HEK293 (cell line): ENCODE measurements at regions not wholly inside any gene's neighbourhood (a gene's known extent, or its start where the extent isn't known, plus 50 kb on each side); places are given as distances from the start of the nearest gene placed in this dataset.

ENCODE experiments used
- CTCF ChIA-PET: fragments of 350-600 bp; formaldehyde crosslinking; extraction: SDS; loops from one replicate; lab custom pipeline; 2021; ENCODE audit warnings: antibody characterized with exemption; lab: Yijun Ruan, JAX
- POLR2A ChIA-PET: fragments of 300-600 bp; formaldehyde crosslinking; extraction: SDS; loops from one replicate; lab custom pipeline; 2020; ENCODE audit warnings: antibody characterized with exemption, inconsistent platforms; lab: Yijun Ruan, JAX
- H3K27ac ChIP-seq: fragments of 200-500 bp; sonication (Bioruptor generic); 2 replicates; pipeline ENCODE4 v1.5.1; 2014; ENCODE audit warnings: low read depth, low read length, control low read depth, inconsistent platforms; ENCODE audit errors: extremely low read depth
- H3K36me3 ChIP-seq, 2 experiments: fragments of 200-500 bp in 1 of 2; sonication (Bioruptor generic) in 1 of 2; 1 replicate in 1 of 2; 2 replicates in 1 of 2; pipeline ENCODE4 v1.5.1; 2014 to 2017; ENCODE audit warnings: inconsistent platforms in 2 of 2, low read length in 2 of 2; ENCODE audit not compliant: control insufficient read depth in 2 of 2, insufficient read depth in 1 of 2
- H3K4me1 ChIP-seq: fragments of 200-500 bp; sonication (Bioruptor generic); 2 replicates; pipeline ENCODE4 v1.5.1; 2014; ENCODE audit warnings: mild to moderate bottlenecking, low read length, inconsistent platforms; ENCODE audit not compliant: control insufficient read depth, insufficient read depth
- H3K4me3 ChIP-seq: 2 replicates; pipeline ENCODE4 v1.5.1; 2011; ENCODE audit warnings: low read depth, mild to moderate bottlenecking, control low read depth, low read length, moderate library complexity
- H3K9me3 ChIP-seq: fragments of 200-500 bp; sonication (Bioruptor generic); 2 replicates; pipeline ENCODE4 v1.5.1; 2014; ENCODE audit warnings: low read depth, low read length, inconsistent platforms; ENCODE audit not compliant: control insufficient read depth, insufficient read depth
- HIC1 ChIP-seq: fragments of 450-650 bp; formaldehyde crosslinking; IDR thresholded peaks from 2 replicates; pipeline ENCODE4 v1.5.1; 2016; ENCODE audit warnings: missing biosample characterization, missing genetic modification characterization
- MZF1 ChIP-seq: fragments of 450-650 bp; formaldehyde crosslinking; IDR thresholded peaks from 2 replicates; pipeline ENCODE4 v1.5.1; 2017; ENCODE audit warnings: missing biosample characterization, missing genetic modification characterization, borderline replicate concordance
- PRDM4 ChIP-seq: fragments of 450-650 bp; formaldehyde crosslinking; IDR thresholded peaks from 2 replicates; pipeline ENCODE4 v1.5.1; 2017; ENCODE audit warnings: missing biosample characterization, missing genetic modification characterization
- REST ChIP-seq: fragments of 450-650 bp; formaldehyde crosslinking; IDR thresholded peaks from 2 replicates; pipeline ENCODE4 v1.5.1; 2016; ENCODE audit warnings: missing biosample characterization, missing genetic modification characterization
- TCF7L2 ChIP-seq: IDR thresholded peaks from 2 replicates; pipeline ENCODE4 v1.6.1; 2011; ENCODE audit warnings: low read depth, mild to moderate bottlenecking, inconsistent platforms, low read length, moderate library complexity, borderline replicate concordance
- YY1 ChIP-seq: fragments of 450-650 bp; formaldehyde crosslinking; IDR thresholded peaks from 2 replicates; pipeline ENCODE4 v1.5.1; 2018; ENCODE audit warnings: missing biosample characterization, missing genetic modification characterization
- YY2 ChIP-seq: fragments of 450-650 bp; formaldehyde crosslinking; IDR thresholded peaks from 2 replicates; pipeline ENCODE4 v1.5.1; 2016; ENCODE audit warnings: missing biosample characterization, missing genetic modification characterization
- ZBTB1 ChIP-seq: fragments of 450-650 bp; formaldehyde crosslinking; IDR thresholded peaks from 2 replicates; pipeline ENCODE4 v1.5.1; 2016; ENCODE audit warnings: missing biosample characterization, missing genetic modification characterization
- ZBTB20 ChIP-seq: fragments of 450-650 bp; formaldehyde crosslinking; IDR thresholded peaks from 2 replicates; pipeline ENCODE4 v1.5.1; 2016; ENCODE audit warnings: missing biosample characterization, missing genetic modification characterization
- ZEB2 ChIP-seq: fragments of 450-650 bp; formaldehyde crosslinking; IDR thresholded peaks from 2 replicates; pipeline ENCODE4 v1.5.1; 2016; ENCODE audit warnings: missing biosample characterization, missing genetic modification characterization
- ZNF366 ChIP-seq: fragments of 450-650 bp; formaldehyde crosslinking; conservative IDR thresholded peaks from 2 replicates; pipeline ENCODE4 v1.5.1; 2016; ENCODE audit warnings: missing biosample characterization, missing genetic modification characterization
- ZNF391 ChIP-seq: fragments of 450-650 bp; formaldehyde crosslinking; IDR thresholded peaks from 2 replicates; pipeline ENCODE4 v1.5.1; 2016; ENCODE audit warnings: low read depth, missing biosample characterization, missing genetic modification characterization, borderline replicate concordance
- ZNF555 ChIP-seq: fragments of 450-650 bp; formaldehyde crosslinking; conservative IDR thresholded peaks from 2 replicates; pipeline ENCODE4 v1.5.1; 2017; ENCODE audit warnings: missing biosample characterization, mild to moderate bottlenecking, missing genetic modification characterization, inconsistent platforms
- ZNF76 ChIP-seq: fragments of 450-650 bp; formaldehyde crosslinking; IDR thresholded peaks from 2 replicates; pipeline ENCODE4; 2016; ENCODE audit warnings: low read depth, missing biosample characterization, missing genetic modification characterization, borderline replicate concordance
- TF ChIP-seq, protein P1 (sequence below): fragments of 450-650 bp; formaldehyde crosslinking; IDR thresholded peaks from 2 replicates; pipeline ENCODE4 v1.5.1; 2016; ENCODE audit warnings: missing biosample characterization, missing genetic modification characterization, borderline replicate concordance

GRCh38 chr12:88720785-88721650 is 140.7 kb upstream of the KITLG start (continued):
- no peak for TF ChIP-seq REST (tag by site-specific recombination)
- TF ChIP-seq, protein P1, sequence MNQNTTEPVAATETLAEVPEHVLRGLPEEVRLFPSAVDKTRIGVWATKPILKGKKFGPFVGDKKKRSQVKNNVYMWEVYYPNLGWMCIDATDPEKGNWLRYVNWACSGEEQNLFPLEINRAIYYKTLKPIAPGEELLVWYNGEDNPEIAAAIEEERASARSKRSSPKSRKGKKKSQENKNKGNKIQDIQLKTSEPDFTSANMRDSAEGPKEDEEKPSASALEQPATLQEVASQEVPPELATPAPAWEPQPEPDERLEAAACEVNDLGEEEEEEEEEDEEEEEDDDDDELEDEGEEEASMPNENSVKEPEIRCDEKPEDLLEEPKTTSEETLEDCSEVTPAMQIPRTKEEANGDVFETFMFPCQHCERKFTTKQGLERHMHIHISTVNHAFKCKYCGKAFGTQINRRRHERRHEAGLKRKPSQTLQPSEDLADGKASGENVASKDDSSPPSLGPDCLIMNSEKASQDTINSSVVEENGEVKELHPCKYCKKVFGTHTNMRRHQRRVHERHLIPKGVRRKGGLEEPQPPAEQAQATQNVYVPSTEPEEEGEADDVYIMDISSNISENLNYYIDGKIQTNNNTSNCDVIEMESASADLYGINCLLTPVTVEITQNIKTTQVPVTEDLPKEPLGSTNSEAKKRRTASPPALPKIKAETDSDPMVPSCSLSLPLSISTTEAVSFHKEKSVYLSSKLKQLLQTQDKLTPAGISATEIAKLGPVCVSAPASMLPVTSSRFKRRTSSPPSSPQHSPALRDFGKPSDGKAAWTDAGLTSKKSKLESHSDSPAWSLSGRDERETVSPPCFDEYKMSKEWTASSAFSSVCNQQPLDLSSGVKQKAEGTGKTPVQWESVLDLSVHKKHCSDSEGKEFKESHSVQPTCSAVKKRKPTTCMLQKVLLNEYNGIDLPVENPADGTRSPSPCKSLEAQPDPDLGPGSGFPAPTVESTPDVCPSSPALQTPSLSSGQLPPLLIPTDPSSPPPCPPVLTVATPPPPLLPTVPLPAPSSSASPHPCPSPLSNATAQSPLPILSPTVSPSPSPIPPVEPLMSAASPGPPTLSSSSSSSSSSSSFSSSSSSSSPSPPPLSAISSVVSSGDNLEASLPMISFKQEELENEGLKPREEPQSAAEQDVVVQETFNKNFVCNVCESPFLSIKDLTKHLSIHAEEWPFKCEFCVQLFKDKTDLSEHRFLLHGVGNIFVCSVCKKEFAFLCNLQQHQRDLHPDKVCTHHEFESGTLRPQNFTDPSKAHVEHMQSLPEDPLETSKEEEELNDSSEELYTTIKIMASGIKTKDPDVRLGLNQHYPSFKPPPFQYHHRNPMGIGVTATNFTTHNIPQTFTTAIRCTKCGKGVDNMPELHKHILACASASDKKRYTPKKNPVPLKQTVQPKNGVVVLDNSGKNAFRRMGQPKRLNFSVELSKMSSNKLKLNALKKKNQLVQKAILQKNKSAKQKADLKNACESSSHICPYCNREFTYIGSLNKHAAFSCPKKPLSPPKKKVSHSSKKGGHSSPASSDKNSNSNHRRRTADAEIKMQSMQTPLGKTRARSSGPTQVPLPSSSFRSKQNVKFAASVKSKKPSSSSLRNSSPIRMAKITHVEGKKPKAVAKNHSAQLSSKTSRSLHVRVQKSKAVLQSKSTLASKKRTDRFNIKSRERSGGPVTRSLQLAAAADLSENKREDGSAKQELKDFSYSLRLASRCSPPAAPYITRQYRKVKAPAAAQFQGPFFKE (tag by site-specific recombination), result no peak
- TF ChIP-seq ZNF76 (tag by site-specific recombination), result no peak
- TF ChIP-seq HIC1 (tag by site-specific recombination), result no peak
- no peak for TF ChIP-seq YY1 (tag by site-specific recombination)
- no peak for TF ChIP-seq ZNF391 (tag by site-specific recombination)
- TF ChIP-seq MZF1 (tag by site-specific recombination), result no peak
- TF ChIP-seq, all 188 proteins: peak for 0

DNA sequence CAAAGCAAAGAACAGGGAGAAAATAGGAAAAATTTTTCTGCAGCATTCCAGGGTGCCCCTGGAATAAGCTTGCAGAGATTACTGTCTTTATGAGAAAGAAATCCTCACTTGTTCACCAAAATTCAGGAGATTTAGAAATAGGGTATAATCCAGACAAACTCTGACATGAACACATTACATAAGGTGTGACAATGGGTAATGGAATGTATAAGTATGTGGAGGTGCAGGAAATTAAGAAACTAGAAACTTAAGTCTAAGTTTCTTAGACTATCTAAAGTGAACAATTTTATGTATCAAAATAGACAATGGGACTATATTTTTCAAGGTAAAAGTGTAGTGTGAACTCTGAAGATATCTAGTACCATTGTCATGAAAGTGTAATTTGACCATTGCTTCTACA is 140.0 kb upstream of the KITLG start:
- CTCF ChIA-PET, result no interaction called here
- POLR2A ChIA-PET, result no interaction called here
- no peaks in the 10 kb centered on the region for H3K9me3 ChIP-seq

More for the DNA sequence above, 140.0 kb upstream of the KITLG start:
- no peak overlapping the region for H3K27ac ChIP-seq
- H3K36me3 ChIP-seq, result no peaks in the 10 kb centered on the region; a peak in 1 of 3 replicates
- no peaks in the 10 kb centered on the region for H3K4me1 ChIP-seq
- no peak for TF ChIP-seq ZEB2
- TF ChIP-seq TCF7L2, result no peak
- TF ChIP-seq ZBTB1 (tag by site-specific recombination), result no peak
- no peak for TF ChIP-seq PRDM4 (tag by site-specific recombination)
- TF ChIP-seq YY2 (tag by site-specific recombination), result no peak
- no peak for TF ChIP-seq ZNF555 (tag by site-specific recombination)
- TF ChIP-seq ZBTB20 (tag by site-specific recombination), result no peak
- no peak for TF ChIP-seq ZNF366 (tag by site-specific recombination)
- no peak overlapping the region for H3K4me3 ChIP-seq
